Esophagus (tissue), 2 donors: ENCODE measurements at regions not wholly inside any gene's neighbourhood (a gene's known extent, or its start where the extent isn't known, plus 50 kb on each side); places are given as distances from the start of the nearest gene placed in this dataset.

Experiments
- H3K27ac ChIP-seq, 2 donors: one replicate each; pipeline ENCODE4 v1.5.1; 2013; ENCODE audit warnings: low read depth in 2 of 2, mild to moderate bottlenecking in 2 of 2, inconsistent platforms in 1 of 2, low read length in 1 of 2, moderate library complexity in 1 of 2
- H3K27me3 ChIP-seq, 2 donors: one replicate each; pipeline ENCODE4 v1.6.1; 2013; ENCODE audit warnings: low read length in 2 of 2, control low read depth in 1 of 2, mild to moderate bottlenecking in 1 of 2; ENCODE audit not compliant: insufficient read depth in 2 of 2, control insufficient read depth in 1 of 2
- H3K36me3 ChIP-seq, 2 donors: one replicate each; pipeline ENCODE4 v1.6.1; 2013; ENCODE audit warnings: low read length in 1 of 2; ENCODE audit not compliant: control insufficient read depth in 2 of 2, insufficient read depth in 2 of 2
- H3K4me1 ChIP-seq, 2 donors: one replicate each; pipeline ENCODE4 v1.6.1; 2013; ENCODE audit warnings: low read length in 1 of 2; ENCODE audit not compliant: control insufficient read depth in 2 of 2, insufficient read depth in 2 of 2
- H3K4me3 ChIP-seq, 2 donors: one replicate each; pipeline ENCODE4 v1.5.1; 2013; ENCODE audit warnings: low read length in 2 of 2, mild to moderate bottlenecking in 2 of 2, low read depth in 1 of 2, moderate library complexity in 1 of 2
- H3K9me3 ChIP-seq, 2 donors: one replicate each; pipeline ENCODE4 v1.6.1; 2013; ENCODE audit warnings: mild to moderate bottlenecking in 2 of 2, low read depth in 1 of 2, low read length in 1 of 2, moderate library complexity in 1 of 2; ENCODE audit not compliant: control insufficient read depth in 2 of 2, insufficient read depth in 1 of 2
- WGBS, 2 donors: extraction: QIAGEN DNeasy Blood & Tissue Kit; methylation state at CpG; one replicate each; pipeline ENCODE4 v1.1.7; 2013; 5-methylcytosine and 5-hydroxymethylcytosine counted together
- donor health status: healthy with polysubstance abuse.
- donor health status: Bipolar disorder and iron deficiency.

GRCh38 chr6:164151161-164152120 is 736.9 kb downstream of the QKI start:
- H3K4me3 ChIP-seq: no peak overlapping the region
- H3K36me3 ChIP-seq: no peaks in the 10 kb centered on the region
- H3K27ac ChIP-seq: no peak overlapping the region
- H3K4me1 ChIP-seq: no peaks in the 10 kb centered on the region
- H3K27me3 ChIP-seq: no peaks in the 10 kb centered on the region
- H3K9me3 ChIP-seq: no peaks in the 10 kb centered on the region
- 50 to 67% methylated on average over 19 of the region's 19 CpGs for WGBS, 2 donors

- H3K27me3 ChIP-seq: no peaks in the 10 kb centered on the region
- H3K36me3 ChIP-seq: no peaks in the 10 kb centered on the region
- 92 to 94% methylated on average over 8 of the region's 8 CpGs for WGBS, 2 donors
- no peak overlapping the region for H3K27ac ChIP-seq
- no peak overlapping the region for H3K4me3 ChIP-seq
- H3K4me1 ChIP-seq: no peaks in the 10 kb centered on the region
- no peaks in the 10 kb centered on the region for H3K9me3 ChIP-seq
These were observed 735.7 kb downstream of the QKI start for GRCh38 chr6:164150232-164150631.

DNA sequence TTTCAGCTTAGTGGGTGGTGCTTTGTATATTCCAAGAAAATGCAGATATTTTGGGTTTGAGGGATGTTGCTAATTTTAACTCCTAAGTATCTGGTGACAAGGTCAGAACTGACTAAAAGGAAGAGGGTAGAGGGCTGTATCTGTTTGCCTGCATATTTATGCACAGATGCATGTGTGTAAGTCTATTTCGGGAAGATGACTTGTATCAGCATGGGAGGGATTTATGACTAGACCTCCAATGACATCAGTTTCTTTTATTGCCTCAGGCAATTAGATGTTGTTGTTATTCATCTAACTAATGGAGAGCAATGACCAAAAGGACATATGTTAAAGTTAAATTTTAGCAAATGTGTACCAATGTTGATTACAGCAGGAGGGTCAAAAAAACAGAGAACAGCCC is 734.3 kb downstream of the QKI start:
- no peaks in the 10 kb centered on the region for H3K27me3 ChIP-seq
- H3K4me1 ChIP-seq: no peaks in the 10 kb centered on the region
- 69 to 79% methylated on average over 1 of the region's 1 CpG for WGBS, 2 donors
- no peak overlapping the region for H3K27ac ChIP-seq
- no peak overlapping the region for H3K4me3 ChIP-seq
- no peaks in the 10 kb centered on the region for H3K36me3 ChIP-seq
- H3K9me3 ChIP-seq: no peaks in the 10 kb centered on the region

DNA sequence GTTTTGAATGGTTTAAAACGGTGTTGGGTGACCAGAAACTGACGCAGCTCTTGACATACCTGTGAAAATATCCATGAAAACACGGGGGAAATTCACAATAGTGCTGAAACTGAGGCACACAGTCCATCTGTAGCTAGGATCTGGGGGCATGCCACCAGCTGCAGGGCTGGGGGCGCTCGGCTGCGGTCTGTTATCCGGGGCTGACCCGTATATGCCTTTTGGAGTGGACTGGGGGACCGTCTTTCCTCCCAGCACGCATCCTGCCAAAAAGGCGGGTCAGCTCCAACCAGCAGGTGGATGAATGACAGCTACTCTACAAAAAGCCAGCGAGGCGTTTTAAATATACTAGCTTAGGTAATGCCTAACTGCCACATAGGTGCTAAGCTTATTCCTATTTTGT is 729.8 kb downstream of the QKI start:
- Histone ChIP-seq H3K4me3 (no peak overlapping the region), H3K27me3 (no peaks in the 10 kb centered on the region), H3K9me3 (no peaks in the 10 kb centered on the region), H3K36me3 (no peaks in the 10 kb centered on the region), H3K4me1 (no peaks in the 10 kb centered on the region), H3K27ac (no peak overlapping the region)
- WGBS, 2 donors: 85 to 88% methylated on average over 13 of the region's 13 CpGs

DNA sequence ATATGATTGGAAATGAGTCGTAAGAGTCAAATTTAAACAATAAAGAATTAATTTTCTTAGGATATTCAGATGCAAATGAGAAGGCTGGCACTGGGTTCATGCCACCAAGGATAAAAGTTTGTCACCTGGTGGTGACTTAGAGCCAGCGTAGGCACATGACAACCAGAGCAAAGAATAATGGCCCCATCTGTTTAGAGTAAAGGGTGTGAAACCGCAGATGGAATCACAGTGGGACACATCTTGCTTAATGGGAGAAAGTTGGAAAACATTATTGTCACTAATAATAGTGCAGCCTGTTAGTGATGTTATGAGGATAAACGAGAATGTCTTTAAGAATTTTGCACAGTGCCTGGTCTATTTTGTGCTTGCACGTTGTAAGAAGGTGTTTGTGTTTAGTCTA is 727.8 kb downstream of the QKI start:
- H3K27ac ChIP-seq: no peak overlapping the region
- H3K9me3 ChIP-seq: no peaks in the 10 kb centered on the region
- H3K4me3 ChIP-seq: no peak overlapping the region
- 70 to 73% methylated on average over 5 of the region's 5 CpGs for WGBS, 2 donors
- H3K27me3 ChIP-seq: no peaks in the 10 kb centered on the region
- no peaks in the 10 kb centered on the region for H3K4me1 ChIP-seq
- no peaks in the 10 kb centered on the region for H3K36me3 ChIP-seq

DNA sequence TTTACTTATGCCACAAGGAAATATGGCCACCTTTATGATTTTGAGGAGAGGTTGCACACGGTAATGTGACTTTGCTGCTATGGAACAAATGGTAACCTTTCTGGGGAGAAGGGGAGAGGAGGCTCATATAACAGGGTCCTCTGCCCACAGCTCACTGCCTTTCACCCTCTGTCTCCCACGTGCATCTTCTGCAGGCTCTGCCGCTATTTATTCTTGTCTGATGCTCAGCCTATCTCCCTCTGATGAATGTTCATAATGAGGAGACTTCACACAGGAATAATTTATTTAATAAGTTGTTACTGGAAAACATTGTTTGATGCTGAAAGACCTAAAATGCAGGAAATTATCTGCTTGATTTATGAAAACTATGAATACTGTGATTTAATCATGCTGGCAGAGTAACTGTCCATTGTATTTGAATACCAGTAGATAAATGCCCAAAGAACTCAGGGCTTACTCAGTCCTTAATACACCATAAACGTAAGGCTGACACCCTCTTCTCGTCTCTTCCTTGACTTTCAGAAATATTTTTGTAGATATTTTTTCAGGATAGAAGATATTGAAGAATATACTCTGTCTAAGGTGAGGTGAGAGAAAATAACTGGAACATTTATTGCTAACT is 721.1 kb downstream of the QKI start:
- WGBS, 2 donors: 79 to 82% methylated on average over 5 of the region's 5 CpGs
- no peaks in the 10 kb centered on the region for H3K27me3 ChIP-seq
- H3K36me3 ChIP-seq: no peaks in the 10 kb centered on the region
- no peaks in the 10 kb centered on the region for H3K4me1 ChIP-seq
- H3K4me3 ChIP-seq: no peak overlapping the region
- no peaks in the 10 kb centered on the region for H3K9me3 ChIP-seq
- H3K27ac ChIP-seq: no peak overlapping the region

DNA sequence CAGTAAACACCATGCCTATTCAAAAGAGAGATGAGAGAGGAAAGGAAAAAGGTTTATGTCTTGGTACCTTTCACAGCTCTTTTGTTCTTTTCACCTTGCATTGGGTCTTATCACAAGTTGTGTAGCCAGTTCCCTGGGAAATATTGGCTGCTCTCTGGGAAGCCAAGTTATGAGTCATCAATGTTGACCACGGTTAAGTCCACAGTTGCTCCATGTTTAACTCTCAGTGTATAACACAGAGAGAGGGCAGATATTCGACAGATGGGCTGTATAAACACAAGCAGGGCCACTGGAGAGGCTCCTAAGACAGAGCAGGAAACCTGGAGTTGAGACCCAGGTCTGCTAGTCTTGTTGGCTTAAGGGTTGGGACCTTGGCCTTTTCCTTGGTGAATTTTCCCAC is 718.6 kb downstream of the QKI start:
- Histone ChIP-seq H3K36me3 (no peaks in the 10 kb centered on the region), H3K4me3 (no peak overlapping the region), H3K9me3 (no peaks in the 10 kb centered on the region), H3K27me3 (no peaks in the 10 kb centered on the region), H3K4me1 (no peaks in the 10 kb centered on the region), H3K27ac (no peak overlapping the region)
- 30 to 32% methylated on average over 2 of the region's 2 CpGs for WGBS, 2 donors

GRCh38 chr6:164130585-164130984 is 716.1 kb downstream of the QKI start:
- Histone ChIP-seq H3K27me3 (no peaks in the 10 kb centered on the region), H3K36me3 (no peaks in the 10 kb centered on the region), H3K9me3 (no peaks in the 10 kb centered on the region), H3K4me1 (no peaks in the 10 kb centered on the region), H3K27ac (no peak overlapping the region), H3K4me3 (no peak overlapping the region)
- 72 to 76% methylated on average over 2 of the region's 2 CpGs for WGBS, 2 donors

DNA sequence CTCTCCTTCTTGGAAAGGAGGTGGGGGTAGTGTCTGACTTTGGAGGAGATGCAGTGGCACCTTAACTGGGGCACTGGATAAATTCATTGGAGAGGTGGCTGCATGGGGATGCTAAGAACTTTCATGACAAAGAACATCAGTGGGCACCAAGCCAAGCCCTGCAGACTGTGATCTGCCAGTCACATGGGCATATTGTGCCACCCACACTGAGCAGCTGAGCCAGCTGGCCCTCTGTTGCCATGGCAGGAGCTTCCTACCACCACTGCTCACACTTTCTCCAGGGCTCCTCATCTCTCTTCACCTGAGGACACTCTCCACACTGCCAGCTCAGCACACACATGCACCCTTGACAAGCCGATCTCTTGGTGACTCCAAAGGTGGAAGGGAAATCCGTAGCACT is 715.6 kb downstream of the QKI start:
- Histone ChIP-seq H3K27ac (no peak overlapping the region), H3K27me3 (no peaks in the 10 kb centered on the region), H3K4me3 (no peak overlapping the region), H3K36me3 (no peaks in the 10 kb centered on the region), H3K4me1 (no peaks in the 10 kb centered on the region), H3K9me3 (no peaks in the 10 kb centered on the region)
- WGBS, 2 donors: 80 to 88% methylated on average over 2 of the region's 2 CpGs

- Histone ChIP-seq H3K27ac (no peak overlapping the region), H3K9me3 (no peaks in the 10 kb centered on the region), H3K4me3 (no peak overlapping the region), H3K4me1 (no peaks in the 10 kb centered on the region), H3K36me3 (no peaks in the 10 kb centered on the region), H3K27me3 (no peaks in the 10 kb centered on the region)
- 80 to 84% methylated on average over 5 of the region's 5 CpGs for WGBS, 2 donors
These were observed 714.7 kb downstream of the QKI start for GRCh38 chr6:164129218-164129617.
